ENCODE measurements at regions not wholly inside any gene's neighbourhood (a gene's known extent, or its start where the extent isn't known, plus 50 kb on each side); places are given as distances from the start of the nearest gene placed in this dataset.

GRCh38 chr1:59202455-59202854 is 94.4 kb upstream of the FGGY start:
- TF ChIP-seq CTCF (IDR thresholded peaks at IDR 0.05; ENCODE audit: poor library complexity) (no peak), EZH2 (IDR thresholded peaks at IDR 0.05; ENCODE audit: borderline replicate concordance) (no peak)

Data from hepatocyte (in vitro differentiated cells).